Spleen (tissue), 11 donors: ENCODE measurements at regions not wholly inside any gene's neighbourhood (a gene's known extent, or its start where the extent isn't known, plus 50 kb on each side); places are given as distances from the start of the nearest gene placed in this dataset.

Experiments
- DNase-seq: peaks from one replicate; pipeline ENCODE4 v3.0.0-alpha.2; 2020
- H3K27ac ChIP-seq, 8 donors: fragments of 200-600 bp; sonication (generic) in 7 of 8; 1 replicate in 4 of 8; 2 replicates in 4 of 8; pipeline versions ENCODE4 v1.5.0 to v1.8.0; 2016 to 2021; ENCODE audit warnings: inconsistent platforms in 4 of 8, mild to moderate bottlenecking in 4 of 8, moderate library complexity in 1 of 8
- H3K27me3 ChIP-seq, 7 donors: fragments of 200-600 bp; sonication (generic) in 6 of 7; replicated peaks in 1 of 7; 1 replicate in 4 of 7; 2 replicates in 3 of 7; pipeline versions ENCODE4 v1.5.0 to v1.8.0; 2016 to 2021; ENCODE audit warnings: inconsistent platforms in 3 of 7, mild to moderate bottlenecking in 1 of 7
- H3K36me3 ChIP-seq, 6 donors: fragments of 200-600 bp; sonication (generic) in 5 of 6; 1 replicate in 4 of 6; 2 replicates in 2 of 6; pipeline versions ENCODE4 v1.5.0 to v1.8.0; 2016 to 2021; ENCODE audit warnings: inconsistent platforms in 2 of 6
- H3K4me1 ChIP-seq, 6 donors: fragments of 200-600 bp; sonication (generic) in 5 of 6; 1 replicate in 3 of 6; 2 replicates in 3 of 6; pipeline versions ENCODE4 v1.5.0 to v1.8.0; 2016 to 2021; ENCODE audit warnings: inconsistent platforms in 3 of 6
- H3K4me3 ChIP-seq, 8 donors: fragments of 200-600 bp; sonication (generic) in 7 of 8; 1 replicate in 4 of 8; 2 replicates in 4 of 8; pipeline versions ENCODE4 v1.5.0 to v1.8.0; 2016 to 2021; ENCODE audit warnings: inconsistent platforms in 4 of 8, mild to moderate bottlenecking in 4 of 8, moderate library complexity in 2 of 8
- H3K9me3 ChIP-seq, 8 donors: fragments of 200-600 bp; sonication (generic) in 7 of 8; 1 replicate in 4 of 8; 2 replicates in 4 of 8; pipeline versions ENCODE4 v1.5.0 to v1.8.0; 2016 to 2021; ENCODE audit warnings: inconsistent platforms in 4 of 8
- POLR2A ChIP-seq, 3 donors: fragments of 450-650 bp; IDR thresholded peaks; one replicate each; pipeline ENCODE4 v1.5.1; 2017; ENCODE audit warnings: antibody characterized with exemption in 3 of 3, mild to moderate bottlenecking in 1 of 3
- POLR2AphosphoS5 ChIP-seq, 3 donors: sonication (generic); formaldehyde crosslinking; IDR thresholded peaks; one replicate each; pipeline ENCODE4 v1.5.1; 2017; ENCODE audit warnings: antibody characterized with exemption in 3 of 3
- WGBS, 5 donors: extraction: QIAGEN DNeasy Blood & Tissue Kit in 3 of 5; methylation state at CpG; one replicate each; pipeline versions ENCODE4 v1.1.5 to v1.1.7; 2013 to 2018; 5-methylcytosine and 5-hydroxymethylcytosine counted together
- intact Hi-C: fragments of 100-400 bp; cut with DNase I; formaldehyde crosslinking; loops from one replicate; pipeline ENCODE4 v1.15.0; 2023; ENCODE audit warnings: low total_unique reads
- TF ChIP-seq, protein P1 (sequence below), 11 experiments: fragments of 200-600 bp in 7 of 11; fragments of 450-650 bp in 4 of 11; sonication (generic) in 4 of 11; IDR thresholded peaks in 8 of 11; conservative IDR thresholded peaks in 3 of 11; 1 replicate in 7 of 11; 2 replicates in 4 of 11; pipeline versions ENCODE4 v1.4.0 to v1.8.0; 2016 to 2021; ENCODE audit warnings: antibody characterized with exemption in 11 of 11, inconsistent platforms in 4 of 11, mild to moderate bottlenecking in 1 of 11
- donor health status: healthy with polysubstance abuse.
- donor health status: DM: no; HTN: no; CAD: no; lungs with moderate emphysema.
- donor health status: DM: no; HTN: no; CAD: no.
- donor health status: Bipolar disorder and iron deficiency.
- donor health status: healthy.
- donor health status: DM: no; HTN: no; CAD: no.
- donor health status: DM: yes; HTN: yes; CAD: no.

GRCh38 chr10:78148216-78148960, 114.7 kb downstream of the RPS24 start:
- WGBS, 5 donors, result 88 to 93% (median 90%) methylated on average over 7 of the region's 7 CpGs
- TF ChIP-seq, protein P1, sequence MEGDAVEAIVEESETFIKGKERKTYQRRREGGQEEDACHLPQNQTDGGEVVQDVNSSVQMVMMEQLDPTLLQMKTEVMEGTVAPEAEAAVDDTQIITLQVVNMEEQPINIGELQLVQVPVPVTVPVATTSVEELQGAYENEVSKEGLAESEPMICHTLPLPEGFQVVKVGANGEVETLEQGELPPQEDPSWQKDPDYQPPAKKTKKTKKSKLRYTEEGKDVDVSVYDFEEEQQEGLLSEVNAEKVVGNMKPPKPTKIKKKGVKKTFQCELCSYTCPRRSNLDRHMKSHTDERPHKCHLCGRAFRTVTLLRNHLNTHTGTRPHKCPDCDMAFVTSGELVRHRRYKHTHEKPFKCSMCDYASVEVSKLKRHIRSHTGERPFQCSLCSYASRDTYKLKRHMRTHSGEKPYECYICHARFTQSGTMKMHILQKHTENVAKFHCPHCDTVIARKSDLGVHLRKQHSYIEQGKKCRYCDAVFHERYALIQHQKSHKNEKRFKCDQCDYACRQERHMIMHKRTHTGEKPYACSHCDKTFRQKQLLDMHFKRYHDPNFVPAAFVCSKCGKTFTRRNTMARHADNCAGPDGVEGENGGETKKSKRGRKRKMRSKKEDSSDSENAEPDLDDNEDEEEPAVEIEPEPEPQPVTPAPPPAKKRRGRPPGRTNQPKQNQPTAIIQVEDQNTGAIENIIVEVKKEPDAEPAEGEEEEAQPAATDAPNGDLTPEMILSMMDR (IDR thresholded peaks at IDR 0.05 in 8 of 11, conservative IDR thresholded peaks at IDR 0.05 in 3 of 11), result no peak
- no peak for TF ChIP-seq POLR2A (IDR thresholded peaks at IDR 0.05)
- no peak for TF ChIP-seq POLR2AphosphoS5 (IDR thresholded peaks at IDR 0.05)
- intact Hi-C loops, result no loop called here

GRCh38 chr10:78148961-78149612, 115.4 kb downstream of the RPS24 start:
- no peaks in the 10 kb centered on the region for H3K27me3 ChIP-seq
- DNase-seq, result no peak
- WGBS, 5 donors, result 39 to 86% (median 74%) methylated on average over 4 of the region's 4 CpGs
- H3K4me1 ChIP-seq, result no peaks in the 10 kb centered on the region
- intact Hi-C loops, result no loop called here
- TF ChIP-seq, protein P1 (IDR thresholded peaks at IDR 0.05 in 8 of 11, conservative IDR thresholded peaks at IDR 0.05 in 3 of 11), result no peak
- TF ChIP-seq POLR2AphosphoS5 (IDR thresholded peaks at IDR 0.05) (no peak), POLR2A (IDR thresholded peaks at IDR 0.05) (no peak)
- H3K27ac ChIP-seq, result no peak overlapping the region
- no peak overlapping the region for H3K4me3 ChIP-seq
- H3K36me3 ChIP-seq, result no peaks in the 10 kb centered on the region
- H3K9me3 ChIP-seq, result no peaks in the 10 kb centered on the region

More at GRCh38 chr10:78148216-78148960, 114.7 kb downstream of the RPS24 start:
- Histone ChIP-seq H3K9me3 (no peaks in the 10 kb centered on the region), H3K4me1 (no peaks in the 10 kb centered on the region), H3K36me3 (no peaks in the 10 kb centered on the region), H3K27me3 (no peaks in the 10 kb centered on the region), H3K4me3 (no peak overlapping the region), H3K27ac (no peak overlapping the region)
- DNase-seq, result no peak

DNA sequence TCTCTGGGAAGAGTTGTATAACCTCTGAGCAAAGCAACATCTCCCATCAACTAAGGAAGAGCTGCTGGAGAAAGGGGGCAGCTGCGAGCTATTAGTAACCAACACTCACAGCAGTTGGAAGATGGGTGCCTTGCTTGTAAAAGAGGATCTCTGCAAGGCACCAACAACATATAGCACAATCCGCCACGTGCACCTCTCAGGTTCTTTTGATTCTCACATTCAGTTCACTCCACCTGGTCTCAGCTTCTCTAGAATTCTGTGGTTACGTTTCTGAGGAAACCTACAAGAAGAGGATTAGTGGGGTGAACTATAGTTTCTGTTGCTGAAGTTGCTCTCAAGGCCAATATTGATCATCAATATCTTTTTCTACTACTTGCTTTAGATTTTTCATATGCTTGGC, 117.1 kb downstream of the RPS24 start:
- TF ChIP-seq POLR2A (IDR thresholded peaks at IDR 0.05) (no peak), POLR2AphosphoS5 (IDR thresholded peaks at IDR 0.05) (no peak)
- TF ChIP-seq, protein P1 (IDR thresholded peaks at IDR 0.05 in 8 of 11, conservative IDR thresholded peaks at IDR 0.05 in 3 of 11), result no peak
- no peaks in the 10 kb centered on the region for H3K36me3 ChIP-seq
- no peak overlapping the region for H3K27ac ChIP-seq
- 79 to 88% (median 86%) methylated on average over 4 of the region's 4 CpGs for WGBS, 5 donors
- no peak overlapping the region for H3K4me3 ChIP-seq
- intact Hi-C loops, result no loop called here
- no peaks in the 10 kb centered on the region for H3K27me3 ChIP-seq
- H3K4me1 ChIP-seq, result no peaks in the 10 kb centered on the region
- no peak for DNase-seq
- no peaks in the 10 kb centered on the region for H3K9me3 ChIP-seq

DNA sequence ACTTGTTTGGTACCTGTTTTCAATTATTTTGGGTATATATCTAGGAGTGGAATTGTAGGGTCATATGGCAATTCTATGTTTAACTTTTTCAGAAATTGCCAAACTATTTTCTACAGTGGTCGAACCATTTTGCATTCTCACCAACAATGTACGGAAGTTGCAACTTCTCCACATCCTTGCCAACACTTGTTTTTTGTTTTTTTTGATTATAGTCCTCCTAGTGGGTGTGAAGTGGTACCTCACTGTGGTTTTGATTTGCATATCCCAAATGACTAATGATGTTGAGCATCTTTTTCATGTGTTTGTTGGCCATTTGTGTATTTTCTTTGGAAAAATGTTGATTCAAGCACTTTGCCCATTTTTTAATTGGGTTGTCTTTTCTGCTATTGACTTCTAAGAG, 122.1 kb downstream of the RPS24 start:
- TF ChIP-seq, protein P1 (IDR thresholded peaks at IDR 0.05 in 8 of 11, conservative IDR thresholded peaks at IDR 0.05 in 3 of 11), result no peak
- TF ChIP-seq POLR2A (IDR thresholded peaks at IDR 0.05) (no peak), POLR2AphosphoS5 (IDR thresholded peaks at IDR 0.05) (no peak)
- DNase-seq, result no peak
- no peaks in the 10 kb centered on the region for H3K9me3 ChIP-seq
- H3K36me3 ChIP-seq, result no peaks in the 10 kb centered on the region
- no peaks in the 10 kb centered on the region for H3K27me3 ChIP-seq
- no peak overlapping the region for H3K4me3 ChIP-seq
- intact Hi-C loops, result no loop called here
- H3K4me1 ChIP-seq, result no peaks in the 10 kb centered on the region
- WGBS, 5 donors, result 64 to 91% (median 77%) methylated on average over 2 of the region's 2 CpGs
- no peak overlapping the region for H3K27ac ChIP-seq
